Lower leg skin (tissue), 4 donors: ENCODE measurements at regions not wholly inside any gene's neighbourhood (a gene's known extent, or its start where the extent isn't known, plus 50 kb on each side); places are given as distances from the start of the nearest gene placed in this dataset.

ENCODE experiments used
- DNase-seq, 2 donors: peaks; one replicate each; pipeline ENCODE4 v3.0.0-alpha.2; 2019; ENCODE audit warnings: low spot score in 2 of 2
- H3K4me3 ChIP-seq: fragments of 200-600 bp; sonication (generic); 2 replicates; pipeline ENCODE4 v1.5.1; 2017; ENCODE audit warnings: mild to moderate bottlenecking, low read depth; ENCODE audit not compliant: poor library complexity, severe bottlenecking
- CTCF ChIP-seq, 3 donors: fragments of 450-650 bp; IDR thresholded peaks; one replicate each; pipeline ENCODE4 v1.5.1; 2016; ENCODE audit warnings: antibody characterized with exemption in 3 of 3, mild to moderate bottlenecking in 3 of 3, moderate library complexity in 2 of 3
- POLR2A ChIP-seq, 2 donors: fragments of 450-650 bp; IDR thresholded peaks; one replicate each; pipeline ENCODE4 v1.6.1; 2016 to 2017; ENCODE audit warnings: antibody characterized with exemption in 2 of 2, mild to moderate bottlenecking in 1 of 2, moderate library complexity in 1 of 2
- WGBS, 2 donors: methylation state at CpG; one replicate each; pipeline ENCODE4 v1.1.5; 2018; 5-methylcytosine and 5-hydroxymethylcytosine counted together
- intact Hi-C: fragments of 100-400 bp; cut with DNase I; formaldehyde crosslinking; loops from one replicate; pipeline ENCODE4 v1.15.0; 2023; ENCODE audit warnings: low total_unique reads

- DNase-seq, result no peak
Observed at GRCh38 chr3:148466143-148466542, 231.6 kb upstream of the AGTR1 start.

GRCh38 chr3:148466980-148467740 is 230.5 kb upstream of the AGTR1 start:
- TF ChIP-seq POLR2A (IDR thresholded peaks at IDR 0.05), result no peak
- no peak for TF ChIP-seq CTCF (IDR thresholded peaks at IDR 0.05)
- no peak for DNase-seq
- H3K4me3 ChIP-seq, result no peak overlapping the region
- intact Hi-C loops, result no loop called here

More at GRCh38 chr3:148466143-148466542, 231.6 kb upstream of the AGTR1 start:
- no peak for TF ChIP-seq POLR2A (IDR thresholded peaks at IDR 0.05)
- intact Hi-C loops, result no loop called here
- H3K4me3 ChIP-seq, result no peak overlapping the region
- WGBS, 2 donors, result 37 to 44% methylated on average over 2 of the region's 2 CpGs

- intact Hi-C loops, result no loop called here
- DNase-seq, result no peak
- WGBS, 2 donors, result 91 to 93% methylated on average over 2 of the region's 2 CpGs
- no peak overlapping the region for H3K4me3 ChIP-seq
- TF ChIP-seq CTCF (IDR thresholded peaks at IDR 0.05) (no peak), POLR2A (IDR thresholded peaks at IDR 0.05) (no peak)
Observed at GRCh38 chr3:148477375-148477774, 220.3 kb upstream of the AGTR1 start.

- no peak for DNase-seq
- TF ChIP-seq CTCF (IDR thresholded peaks at IDR 0.05), result no peak
- no peak for TF ChIP-seq POLR2A (IDR thresholded peaks at IDR 0.05)
- WGBS, 2 donors, result 76 to 80% methylated on average over 3 of the region's 3 CpGs
Observed at GRCh38 chr3:148493631-148494030, 204.1 kb upstream of the AGTR1 start.

GRCh38 chr3:148494451-148494850 is 203.3 kb upstream of the AGTR1 start:
- DNase-seq, result no peak
- WGBS, 2 donors, result 64 to 75% methylated on average over 1 of the region's 1 CpG
- intact Hi-C loops, result no loop called here
- no peak for TF ChIP-seq POLR2A (IDR thresholded peaks at IDR 0.05)
- TF ChIP-seq CTCF (IDR thresholded peaks at IDR 0.05), result no peak
- H3K4me3 ChIP-seq, result no peak overlapping the region

More at GRCh38 chr3:148493631-148494030, 204.1 kb upstream of the AGTR1 start:
- intact Hi-C loops, result no loop called here
- no peak overlapping the region for H3K4me3 ChIP-seq

- TF ChIP-seq POLR2A (IDR thresholded peaks at IDR 0.05) (no peak), CTCF (IDR thresholded peaks at IDR 0.05) (no peak)
- intact Hi-C loops, result no loop called here
- H3K4me3 ChIP-seq, result no peak overlapping the region
- DNase-seq, result no peak
Observed at GRCh38 chr3:148500881-148501280, 196.8 kb upstream of the AGTR1 start.
